HG03342 (cell line): ENCODE measurements at regions not wholly inside any gene's neighbourhood (a gene's known extent, or its start where the extent isn't known, plus 50 kb on each side); places are given as distances from the start of the nearest gene placed in this dataset.
"Not testable (repeated sequence)": the region's sequence is repeated elsewhere in the genome, so short reads cannot be mapped to it uniquely, and the experiment has no call there.

ENCODE experiments used
- ATAC-seq: cut with Tn5 transposase; IDR thresholded peaks from one replicate; pipeline ENCODE4 v1.9.1; 2021; ENCODE audit warnings: mild to moderate bottlenecking, moderate library complexity; ENCODE audit not compliant: unreplicated experiment

- no peak for ATAC-seq
These were observed 362.7 kb upstream of the SULF2 start for GRCh38 chr20:48148020-48148419.

DNA sequence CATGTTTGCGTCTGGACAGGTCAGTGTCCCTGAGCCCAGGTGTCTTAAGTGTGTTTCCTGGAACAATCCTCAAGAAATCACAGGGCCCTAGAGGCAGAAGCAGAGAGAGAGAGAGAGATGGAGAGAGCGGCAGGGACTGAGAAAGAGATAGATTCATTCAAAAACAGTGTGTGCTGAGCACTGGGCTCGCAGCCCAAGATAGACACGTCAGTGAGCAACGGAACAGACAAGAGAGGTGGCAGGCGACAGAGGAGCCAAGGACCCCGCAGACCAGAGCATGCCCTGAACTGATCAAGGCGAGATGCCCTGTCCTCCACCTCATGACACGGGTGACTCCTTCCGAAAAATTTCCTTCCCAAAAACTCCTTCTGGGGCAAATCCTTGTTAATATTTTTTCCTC, 362.0 kb upstream of the SULF2 start:
- ATAC-seq = no peak

DNA sequence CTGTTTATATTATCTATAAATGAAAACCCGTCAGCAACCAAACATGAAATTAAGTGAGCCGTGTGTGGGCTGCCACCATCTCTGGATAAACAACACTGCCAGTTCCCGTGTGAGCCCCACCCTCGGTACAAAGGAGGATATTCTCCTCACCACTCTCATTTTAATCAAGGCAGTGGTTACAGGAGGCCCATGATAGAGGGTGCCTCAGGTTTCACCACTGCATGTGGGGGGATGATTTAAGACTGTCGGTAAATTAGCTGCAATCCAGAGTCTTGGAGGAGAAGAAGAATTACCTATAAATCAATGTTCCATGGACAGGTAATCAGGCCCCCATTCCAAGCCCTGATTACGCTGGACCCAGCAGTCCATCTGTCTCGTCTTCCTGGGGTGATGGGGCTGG, 361.6 kb upstream of the SULF2 start:
- ATAC-seq = no peak

GRCh38 chr20:48146308-48146707, 361.0 kb upstream of the SULF2 start:
- ATAC-seq = no peak

DNA sequence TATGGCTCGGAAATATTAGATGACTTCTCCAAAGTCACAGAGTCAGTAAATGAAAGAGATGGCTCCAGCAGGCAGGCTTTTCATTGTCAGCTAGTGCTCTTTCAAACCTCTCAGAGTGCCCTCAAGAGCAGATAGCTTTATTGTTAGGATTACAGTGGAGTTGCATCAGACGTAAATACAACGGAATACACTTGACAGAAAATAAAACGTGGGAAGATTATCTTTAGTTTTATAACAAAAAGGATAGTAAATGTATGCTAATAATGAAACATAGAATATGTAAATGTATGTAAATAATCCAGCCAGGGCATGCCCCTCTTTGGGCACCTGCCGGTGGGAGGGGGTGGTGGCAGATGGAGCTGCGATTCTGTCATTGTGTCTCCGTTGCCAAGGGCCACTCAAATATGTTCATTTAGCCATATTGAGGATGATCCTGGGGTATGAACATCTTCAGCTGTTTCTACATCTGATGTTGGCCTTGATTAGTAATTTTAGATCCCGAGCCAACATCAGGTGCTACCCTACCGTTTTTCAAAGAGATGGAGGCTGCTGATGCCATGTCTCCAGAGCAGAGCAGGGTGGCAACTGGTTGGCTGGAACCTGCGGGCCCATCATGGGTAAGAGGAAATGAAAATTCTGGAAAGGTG, 358.3 kb upstream of the SULF2 start:
- no peak for ATAC-seq

DNA sequence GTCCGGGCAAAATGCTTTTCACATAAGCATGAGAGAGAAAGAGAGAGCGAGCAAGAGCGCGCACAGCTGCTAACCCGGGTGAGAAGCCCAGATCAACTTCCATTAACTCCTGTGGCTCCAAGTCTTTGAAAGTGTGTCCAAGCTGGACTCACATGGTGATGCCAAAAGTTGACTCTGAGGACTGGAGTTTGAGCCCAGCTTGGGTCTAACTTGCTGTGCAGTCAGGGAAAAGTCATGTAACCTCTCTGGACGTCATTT, 357.2 kb upstream of the SULF2 start:
- no peak for ATAC-seq

DNA sequence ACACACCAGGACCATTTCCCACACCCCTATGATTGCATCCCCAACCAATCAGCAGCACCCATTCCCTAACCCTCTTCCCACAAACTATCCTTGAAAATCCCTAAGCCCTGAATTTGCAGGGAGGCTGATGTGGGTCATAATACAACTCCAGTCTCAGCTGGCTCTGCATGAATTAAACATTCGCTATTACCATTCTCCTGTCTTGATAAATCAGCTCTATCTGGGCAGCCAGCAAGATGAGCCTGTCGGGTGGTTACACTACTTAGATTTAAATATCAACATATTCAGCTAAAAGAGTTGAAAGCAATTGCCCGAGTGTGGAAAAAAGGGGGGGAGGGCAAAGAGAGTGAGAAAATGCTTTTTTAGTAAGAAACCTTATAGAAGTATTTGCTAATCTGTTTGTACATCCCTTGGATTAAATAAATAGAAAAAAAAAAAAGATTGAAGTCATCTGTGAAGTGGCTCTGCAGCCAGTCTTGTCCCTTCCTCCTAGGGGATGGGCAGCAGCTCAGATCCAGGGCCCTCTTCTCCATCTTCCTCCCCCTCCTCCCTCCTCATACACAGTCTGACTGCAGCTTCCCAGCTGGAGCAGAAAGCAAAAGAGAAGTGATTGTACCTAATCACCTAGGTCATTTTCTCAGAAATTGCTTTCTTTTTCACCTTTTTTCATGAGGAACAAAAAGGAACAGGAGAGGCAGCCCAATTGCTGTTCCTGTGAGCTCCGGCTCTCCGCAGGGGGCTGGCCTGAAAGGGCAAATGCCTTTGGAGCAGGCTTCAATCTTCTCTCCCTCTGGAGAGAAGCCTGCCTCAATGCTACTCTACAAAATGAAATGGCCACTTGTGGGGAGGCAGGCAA, 356.6 kb upstream of the SULF2 start:
- no peak for ATAC-seq

DNA sequence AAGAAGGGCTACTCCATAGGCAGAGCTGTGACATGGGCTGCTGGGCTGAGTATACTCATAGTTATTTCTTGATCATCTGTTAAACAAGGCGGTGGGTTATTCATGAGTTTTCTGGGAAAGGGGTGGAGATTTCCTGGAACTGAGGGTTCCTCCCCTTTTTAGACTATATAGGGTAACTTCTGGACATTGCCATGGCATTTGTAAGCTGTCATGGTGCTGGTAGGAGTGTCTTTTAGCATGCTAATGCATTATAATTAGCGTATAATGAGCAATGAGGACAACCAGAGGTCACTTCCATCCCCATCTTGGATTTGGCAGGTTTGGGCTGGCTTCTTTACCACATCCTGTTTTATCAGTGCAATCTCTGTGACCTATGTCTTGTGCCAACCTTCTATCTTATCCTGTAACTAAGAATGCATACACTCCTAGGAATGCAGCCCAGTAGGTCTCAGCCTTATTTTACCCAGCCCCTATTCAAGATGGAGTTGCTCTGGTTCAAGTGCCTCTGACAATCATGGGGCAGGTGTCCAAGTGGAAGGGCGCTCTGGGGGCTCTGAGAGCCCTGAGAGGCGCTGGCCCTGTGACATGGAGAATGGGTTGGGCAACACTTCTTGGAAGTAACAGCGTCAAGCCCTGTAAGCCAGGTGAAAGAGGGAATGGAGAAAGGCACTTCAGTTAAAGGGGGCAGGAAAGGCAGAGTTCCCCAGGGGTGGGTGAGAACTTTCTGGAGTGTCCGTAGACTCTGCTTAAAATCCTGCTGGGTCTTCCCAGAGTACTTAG, 354.2 kb upstream of the SULF2 start:
- ATAC-seq = no peak

GRCh38 chr20:48132834-48133233, 347.6 kb upstream of the SULF2 start:
- ATAC-seq = no peak

GRCh38 chr20:48131581-48131980, 346.3 kb upstream of the SULF2 start:
- no peak for ATAC-seq

GRCh38 chr20:48129345-48129942, 344.2 kb upstream of the SULF2 start:
- ATAC-seq = no peak

GRCh38 chr20:48128436-48128835, 343.2 kb upstream of the SULF2 start:
- ATAC-seq = no peak

- not testable (repeated sequence) for ATAC-seq
These were observed 342.7 kb upstream of the SULF2 start for GRCh38 chr20:48127964-48128363.

DNA sequence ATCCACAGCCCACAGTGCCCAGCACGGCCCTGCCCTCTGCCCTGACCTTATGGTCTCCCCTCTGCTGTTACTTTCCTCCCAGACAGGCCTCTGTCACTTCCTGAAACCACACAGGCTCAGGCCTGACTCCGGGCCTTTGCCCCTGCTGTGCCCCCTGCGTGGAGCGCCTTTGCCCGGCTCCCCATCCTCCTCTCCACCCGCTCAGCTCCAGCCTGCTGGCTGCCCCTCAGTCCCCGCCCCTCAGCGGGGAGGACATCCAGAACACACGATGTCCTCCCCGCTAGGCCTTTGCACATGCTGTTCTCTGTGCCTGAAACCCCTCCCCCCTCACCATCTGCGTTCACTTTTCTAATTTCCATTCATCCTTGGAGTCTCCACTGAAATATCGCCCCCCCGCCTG, 341.9 kb upstream of the SULF2 start:
- ATAC-seq = not testable (repeated sequence)

- ATAC-seq = no peak
These were observed 341.0 kb upstream of the SULF2 start for GRCh38 chr20:48126227-48126740.

GRCh38 chr20:48124960-48125359, 339.7 kb upstream of the SULF2 start:
- no peak for ATAC-seq

DNA sequence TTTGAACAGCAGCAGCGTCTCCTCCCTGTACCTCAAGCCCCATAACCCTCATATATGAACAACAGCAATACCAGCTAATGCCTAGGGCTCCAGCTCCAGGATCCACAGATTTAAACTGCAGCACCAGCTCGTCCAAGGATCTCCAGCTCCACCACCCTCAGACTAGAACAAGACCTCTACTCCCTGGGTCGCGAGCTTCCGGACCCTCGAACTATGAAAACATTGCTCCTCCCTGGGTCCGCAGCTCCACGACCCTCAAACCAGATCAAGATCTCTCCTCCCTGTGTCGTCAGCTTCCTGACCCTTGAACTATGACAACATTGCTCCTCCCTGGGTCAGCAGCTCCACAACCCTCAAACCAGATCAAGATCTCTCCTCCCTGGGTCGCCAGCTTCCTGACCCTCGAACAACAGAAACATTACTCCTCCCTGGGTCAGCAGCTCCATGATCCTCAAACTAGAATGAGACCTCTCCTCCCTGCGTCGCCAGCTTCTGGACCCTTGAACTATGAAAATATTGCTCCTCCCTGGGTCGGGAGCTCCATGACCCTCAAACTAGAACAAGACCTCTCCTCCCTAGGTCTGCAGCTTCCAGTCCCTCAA, 339.0 kb upstream of the SULF2 start:
- no peak for ATAC-seq

- no peak for ATAC-seq
These were observed 334.8 kb upstream of the SULF2 start for GRCh38 chr20:48120120-48120519.

GRCh38 chr20:48119389-48119788, 334.1 kb upstream of the SULF2 start:
- ATAC-seq = not testable (repeated sequence)

GRCh38 chr20:48115502-48115901, 330.2 kb upstream of the SULF2 start:
- ATAC-seq = no peak

GRCh38 chr20:48107560-48107959, 322.3 kb upstream of the SULF2 start:
- no peak for ATAC-seq
